Amygdala (tissue), 56 donors: ENCODE measurements at regions not wholly inside any gene's neighbourhood (a gene's known extent, or its start where the extent isn't known, plus 50 kb on each side); places are given as distances from the start of the nearest gene placed in this dataset.

Source experiments
- DNase-seq, 56 donors: peaks; one replicate each; lab custom pipeline; 2025; lab: John Stamatoyannopoulos, UW

GRCh38 chr3:73901686-73902085 is 276.9 kb upstream of the PDZRN3 start:
- DNase-seq: no peak

- DNase-seq: no peak
Measured at GRCh38 chr3:73894474-73895213, 269.9 kb upstream of the PDZRN3 start.

- DNase-seq: no peak
Measured at GRCh38 chr3:73893089-73893488, 268.3 kb upstream of the PDZRN3 start.

- DNase-seq: no peak
Measured at GRCh38 chr3:73885862-73886261, 261.1 kb upstream of the PDZRN3 start.

- DNase-seq: no peak
Measured at GRCh38 chr3:73884361-73884760, 259.6 kb upstream of the PDZRN3 start.

- DNase-seq: no peak
Measured at GRCh38 chr3:73883497-73883896, 258.8 kb upstream of the PDZRN3 start.

- DNase-seq: no peak
Measured at GRCh38 chr3:73874606-73875369, 250.0 kb upstream of the PDZRN3 start.

GRCh38 chr3:73874161-73874560 is 249.4 kb upstream of the PDZRN3 start:
- DNase-seq: peak in 1 of 56 donors; percentile 1

- peak in 19 of 56 donors; percentile 0 to 62 (median 2) for DNase-seq
Measured at GRCh38 chr3:73868688-73869315, 244.1 kb upstream of the PDZRN3 start.

GRCh38 chr3:73867524-73867923 is 242.8 kb upstream of the PDZRN3 start:
- DNase-seq: no peak

GRCh38 chr3:73866846-73867245 is 242.1 kb upstream of the PDZRN3 start:
- no peak for DNase-seq

GRCh38 chr3:73863546-73864079 is 238.9 kb upstream of the PDZRN3 start:
- no peak for DNase-seq

- no peak for DNase-seq
Measured at GRCh38 chr3:73855813-73856212, 231.1 kb upstream of the PDZRN3 start.

- peak in 3 of 56 donors; percentile 0 to 6 (median 1) for DNase-seq
Measured at GRCh38 chr3:73848173-73848906, 223.6 kb upstream of the PDZRN3 start.

- no peak for DNase-seq
Measured at GRCh38 chr3:73846951-73847350, 222.2 kb upstream of the PDZRN3 start.

GRCh38 chr3:73839032-73839431 is 214.3 kb upstream of the PDZRN3 start:
- no peak for DNase-seq

GRCh38 chr3:73835945-73836344 is 211.2 kb upstream of the PDZRN3 start:
- DNase-seq: no peak

GRCh38 chr3:73832426-73832825 is 207.7 kb upstream of the PDZRN3 start:
- no peak for DNase-seq

- no peak for DNase-seq
Measured at GRCh38 chr3:73828348-73828747, 203.6 kb upstream of the PDZRN3 start.

GRCh38 chr3:73827725-73828211 is 203.0 kb upstream of the PDZRN3 start:
- no peak for DNase-seq
